GM18873 (cell line): ENCODE measurements at regions not wholly inside any gene's neighbourhood (a gene's known extent, or its start where the extent isn't known, plus 50 kb on each side); places are given as distances from the start of the nearest gene placed in this dataset.

Experiments used
- ATAC-seq: cut with Tn5 transposase; IDR thresholded peaks from one replicate; pipeline ENCODE4 v1.9.1; 2021; ENCODE audit warnings: mild to moderate bottlenecking, moderate library complexity, moderate number of reproducible peaks; ENCODE audit not compliant: unreplicated experiment, low FRiP score

GRCh38 chr3:124230432-124230831, 238.5 kb upstream of the ROPN1 start:
- ATAC-seq, result no peak

GRCh38 chr3:124230998-124231397, 239.1 kb upstream of the ROPN1 start:
- no peak for ATAC-seq

- no peak for ATAC-seq
These were observed 242.9 kb upstream of the ROPN1 start for GRCh38 chr3:124234852-124235252.

- ATAC-seq, result no peak
These were observed 243.5 kb upstream of the ROPN1 start for GRCh38 chr3:124235446-124235845.

- ATAC-seq, result no peak
These were observed 251.4 kb upstream of the ROPN1 start for GRCh38 chr3:124243177-124243859.

- no peak for ATAC-seq
These were observed 254.5 kb upstream of the ROPN1 start for GRCh38 chr3:124246376-124246775.

- ATAC-seq, result no peak
These were observed 255.0 kb upstream of the ROPN1 start for GRCh38 chr3:124246949-124247348.

GRCh38 chr3:124248471-124249028, 256.6 kb upstream of the ROPN1 start:
- no peak for ATAC-seq

- no peak for ATAC-seq
These were observed 257.1 kb upstream of the ROPN1 start for GRCh38 chr3:124249038-124249437.

- no peak for ATAC-seq
These were observed 258.1 kb upstream of the ROPN1 start for GRCh38 chr3:124250053-124250452.

GRCh38 chr3:124256156-124256555, 264.2 kb upstream of the ROPN1 start:
- ATAC-seq, result no peak

- no peak for ATAC-seq
These were observed 264.7 kb upstream of the ROPN1 start for GRCh38 chr3:124256599-124256998.

GRCh38 chr3:124257336-124257864, 265.5 kb upstream of the ROPN1 start:
- no peak for ATAC-seq

- no peak for ATAC-seq
These were observed 266.2 kb upstream of the ROPN1 start for GRCh38 chr3:124258057-124258500.

GRCh38 chr3:124260206-124260915, 268.4 kb upstream of the ROPN1 start:
- no peak for ATAC-seq

- no peak for ATAC-seq
These were observed 269.4 kb upstream of the ROPN1 start for GRCh38 chr3:124261306-124261705.

GRCh38 chr3:124263168-124263567, 271.2 kb upstream of the ROPN1 start:
- ATAC-seq, result no peak

GRCh38 chr3:124264346-124264745, 272.4 kb upstream of the ROPN1 start:
- ATAC-seq, result no peak

GRCh38 chr3:124266487-124266886, 274.6 kb upstream of the ROPN1 start:
- ATAC-seq, result no peak

- ATAC-seq, result no peak
These were observed 275.5 kb upstream of the ROPN1 start for GRCh38 chr3:124267406-124267805.

GRCh38 chr3:124268355-124268754, 276.4 kb upstream of the ROPN1 start:
- no peak for ATAC-seq
